ENCODE measurements at regions not wholly inside any gene's neighbourhood (a gene's known extent, or its start where the extent isn't known, plus 50 kb on each side); places are given as distances from the start of the nearest gene placed in this dataset.
A peak's percentile ranks its signal among the peaks of the same experiment; 100 is the strongest.

- Mint-ChIP-seq H3K9me3 (peaks cover 13% of the 10 kb centered on the region), H3K27ac (no peak overlapping the region), H3K4me3 (no peak overlapping the region), H3K4me1 (peaks cover 76% of the 10 kb centered on the region), H3K36me3 (ENCODE audit: low read depth) (peaks cover 6% of the 10 kb centered on the region), H3K27me3 (ENCODE audit: low read depth, poor library complexity) (peaks cover 15% of the 10 kb centered on the region)
- DNase-seq, result no peak
- no peak for TF ChIP-seq CTCF (IDR thresholded peaks at IDR 0.05)
Observed at GRCh38 chr5:34486849-34487158, 169.3 kb upstream of the RAI14 start.

DNA sequence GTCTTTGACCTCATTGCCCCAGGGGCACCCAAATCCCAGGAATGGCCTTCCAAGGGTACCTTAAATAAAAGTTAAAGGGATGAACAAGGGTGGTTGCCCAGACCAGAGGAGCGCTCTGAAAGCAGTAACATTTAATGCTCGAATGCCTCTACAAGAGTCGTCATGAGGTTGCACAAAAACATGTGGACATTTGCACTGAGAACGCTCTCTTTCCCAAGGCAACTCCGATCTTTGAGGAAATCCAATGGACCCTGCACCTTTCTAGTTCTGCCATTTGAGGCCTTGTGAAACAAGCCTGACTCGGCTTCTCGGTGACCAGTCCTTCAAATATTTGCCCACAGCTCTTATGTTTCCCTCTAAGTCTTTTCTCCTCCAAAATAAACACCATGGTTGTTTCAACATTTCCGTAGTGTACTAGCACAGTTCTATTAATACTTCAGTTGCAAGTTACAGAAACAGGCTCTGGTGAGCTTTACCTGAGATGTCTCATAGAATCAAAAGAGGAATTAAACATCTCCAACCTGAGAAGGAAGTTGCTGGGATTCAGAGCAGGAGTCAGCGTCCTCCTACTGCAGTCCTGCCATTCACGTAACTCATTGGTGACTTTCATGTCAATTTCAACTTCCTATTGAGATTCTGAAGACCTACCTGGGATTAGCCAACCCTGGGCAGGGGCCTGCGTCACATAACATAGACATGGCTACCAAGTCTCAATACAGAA is 168.8 kb upstream of the RAI14 start:
- Mint-ChIP-seq H3K4me1 (peaks cover 77% of the 10 kb centered on the region), H3K4me3 (no peak overlapping the region), H3K36me3 (ENCODE audit: low read depth) (peaks cover under 1% of the 10 kb centered on the region), H3K9me3 (peaks cover 8% of the 10 kb centered on the region), H3K27me3 (ENCODE audit: low read depth, poor library complexity) (peaks cover 15% of the 10 kb centered on the region), H3K27ac (no peak overlapping the region)
- TF ChIP-seq CTCF (IDR thresholded peaks at IDR 0.05), result no peak
- DNase-seq, result no peak

DNA sequence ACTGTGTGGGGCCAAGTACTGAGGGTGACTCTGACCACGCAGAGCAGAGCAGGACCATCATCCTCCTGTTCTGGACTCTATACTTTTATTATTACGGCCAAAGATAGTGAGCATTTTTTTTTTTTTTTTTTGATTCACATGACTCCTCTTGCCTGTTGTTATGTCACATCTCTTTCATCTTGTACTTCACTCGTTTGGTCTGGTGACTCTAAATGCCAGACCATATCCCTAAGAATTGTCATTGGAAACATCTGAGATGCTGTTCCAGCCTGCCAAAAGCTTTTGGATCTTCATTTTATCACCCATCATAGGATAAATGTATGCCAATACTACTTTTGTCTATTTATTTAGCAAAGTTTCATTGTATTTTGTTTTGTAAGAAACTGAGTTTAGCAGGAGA is 168.2 kb upstream of the RAI14 start:
- Mint-ChIP-seq H3K4me1 (peaks cover 77% of the 10 kb centered on the region), H3K27me3 (ENCODE audit: low read depth, poor library complexity) (peaks cover 15% of the 10 kb centered on the region), H3K9me3 (peaks cover 1% of the 10 kb centered on the region), H3K36me3 (ENCODE audit: low read depth) (no peaks in the 10 kb centered on the region), H3K27ac (no peak overlapping the region), H3K4me3 (no peak overlapping the region)
- DNase-seq, result no peak
- TF ChIP-seq CTCF (IDR thresholded peaks at IDR 0.05), result no peak

- peaks cover 8% of the 10 kb centered on the region for H3K9me3 Mint-ChIP-seq
- no peak overlapping the region for H3K27ac Mint-ChIP-seq
- no peak overlapping the region for H3K4me3 Mint-ChIP-seq
- peaks cover 72% of the 10 kb centered on the region for H3K4me1 Mint-ChIP-seq
- no peak for DNase-seq
- no peaks in the 10 kb centered on the region for H3K36me3 Mint-ChIP-seq (ENCODE audit: low read depth)
- H3K27me3 Mint-ChIP-seq (ENCODE audit: low read depth, poor library complexity), result peaks cover 15% of the 10 kb centered on the region
- no peak for TF ChIP-seq CTCF (IDR thresholded peaks at IDR 0.05)
Observed at GRCh38 chr5:34488984-34489383, 167.1 kb upstream of the RAI14 start.

GRCh38 chr5:34490506-34491250 is 165.4 kb upstream of the RAI14 start:
- Mint-ChIP-seq H3K27me3 (ENCODE audit: low read depth, poor library complexity) (peaks cover 5% of the 10 kb centered on the region), H3K4me1 (peaks cover 68% of the 10 kb centered on the region), H3K9me3 (peaks cover 16% of the 10 kb centered on the region), H3K36me3 (ENCODE audit: low read depth) (no peaks in the 10 kb centered on the region), H3K4me3 (peak overlapping the region; percentile 73), H3K27ac (peak overlapping the region; percentile 95)
- TF ChIP-seq CTCF (IDR thresholded peaks at IDR 0.05), result no peak
- DNase-seq, result peak; percentile 66

DNA sequence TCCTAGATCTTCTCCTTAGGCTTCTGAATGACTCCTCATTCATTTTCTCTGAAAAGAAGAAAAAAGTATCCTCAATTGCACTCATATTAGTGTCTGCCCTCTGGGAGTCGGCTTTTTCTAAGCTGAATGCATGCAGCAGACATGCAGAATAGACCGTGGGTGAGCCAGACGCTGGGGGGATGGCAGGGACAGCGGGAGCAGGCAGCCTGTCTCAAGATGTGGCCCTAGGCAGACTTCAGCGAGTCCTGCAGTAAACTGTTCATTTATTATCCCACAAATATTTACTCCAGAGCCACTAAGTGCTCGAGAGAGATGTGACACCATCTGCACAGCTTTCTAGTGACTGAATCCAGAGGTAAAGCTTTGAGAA is 164.9 kb upstream of the RAI14 start:
- peak overlapping the region; percentile 95 for H3K27ac Mint-ChIP-seq
- peak overlapping the region; percentile 58 for H3K4me3 Mint-ChIP-seq
- peaks cover 16% of the 10 kb centered on the region for H3K9me3 Mint-ChIP-seq
- no peak for TF ChIP-seq CTCF (IDR thresholded peaks at IDR 0.05)
- H3K27me3 Mint-ChIP-seq (ENCODE audit: low read depth, poor library complexity), result peaks cover 5% of the 10 kb centered on the region
- no peaks in the 10 kb centered on the region for H3K36me3 Mint-ChIP-seq (ENCODE audit: low read depth)
- peak; percentile 16 for DNase-seq
- peaks cover 68% of the 10 kb centered on the region for H3K4me1 Mint-ChIP-seq
